Stimulated activated CD8-positive, alpha-beta memory T cell treated with anti-CD3 and anti-CD28 coated beads, Interleukin-12 subunit alpha, Interleukin-12 subunit beta, amount 100 ng/mL, for 1 hour (primary cell): ENCODE measurements at regions not wholly inside any gene's neighbourhood (a gene's known extent, or its start where the extent isn't known, plus 50 kb on each side); places are given as distances from the start of the nearest gene placed in this dataset.

ENCODE experiments used
- DNase-seq: peaks from one replicate; pipeline ENCODE4 v3.0.0-alpha.2; 2020; ENCODE audit warnings: low read depth

GRCh38 chr11:128036006-128036405, 551.4 kb downstream of the ETS1 start:
- no peak for DNase-seq

- DNase-seq, result peak; percentile 63
These were observed 555.7 kb downstream of the ETS1 start for GRCh38 chr11:128031538-128032134.

DNA sequence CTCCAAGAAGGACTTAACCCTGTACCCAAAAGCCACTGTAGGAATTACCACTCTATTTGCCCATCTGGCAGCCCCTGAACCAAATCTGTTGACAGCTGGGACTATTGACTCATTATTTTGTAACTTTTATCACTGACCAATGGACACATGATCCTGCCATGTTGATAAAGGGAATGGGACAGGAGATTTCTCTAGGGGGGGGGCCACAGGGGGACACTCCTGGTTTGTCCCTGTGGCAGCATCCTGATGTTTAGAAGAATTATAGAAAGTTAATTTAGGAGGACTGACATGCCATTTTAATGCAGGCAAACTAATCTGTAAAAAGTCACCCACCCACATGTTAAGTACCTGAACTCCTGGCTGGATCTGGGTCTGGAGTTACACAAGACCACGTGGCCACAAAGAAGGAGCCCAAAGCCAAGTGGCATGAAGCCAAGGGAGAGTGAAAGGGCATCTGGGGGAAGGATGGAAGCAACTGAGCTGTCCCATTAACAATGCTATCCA, 558.1 kb downstream of the ETS1 start:
- no peak for DNase-seq

DNA sequence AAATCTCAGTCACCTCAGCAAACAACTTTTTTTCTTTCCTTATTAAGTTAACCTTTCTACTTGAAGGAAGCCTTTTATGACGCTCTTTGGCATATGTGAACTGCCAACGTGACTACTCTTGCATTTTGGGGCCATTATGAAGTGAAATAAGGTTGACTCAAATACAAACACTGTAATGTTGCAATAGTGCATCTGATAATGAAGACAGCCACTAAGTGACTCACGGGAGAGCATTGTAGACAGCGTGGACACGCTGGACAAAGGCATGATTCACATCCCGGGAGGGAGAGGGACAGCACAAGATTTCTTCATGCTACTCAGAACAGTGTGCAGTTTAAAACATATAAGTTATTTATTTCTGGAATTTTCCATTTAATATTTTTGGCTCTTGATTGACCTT, 560.8 kb downstream of the ETS1 start:
- DNase-seq, result no peak

DNA sequence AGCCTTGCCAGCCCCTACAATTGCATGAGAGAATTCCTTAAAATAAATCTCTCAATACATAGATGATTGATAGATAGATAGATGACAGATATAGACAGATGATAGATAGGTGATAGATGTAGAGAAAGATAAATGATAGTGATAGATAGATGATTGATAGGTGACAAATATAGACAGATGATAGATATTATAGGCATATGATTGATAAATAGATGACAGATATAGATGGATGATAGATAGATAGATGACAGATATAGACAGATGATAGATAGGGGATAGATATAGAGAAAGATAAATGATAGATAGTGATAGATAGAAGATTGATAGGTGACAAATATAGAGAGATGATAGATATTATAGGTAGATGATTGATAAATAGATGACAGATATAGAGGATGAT, 564.6 kb downstream of the ETS1 start:
- DNase-seq, result no peak

DNA sequence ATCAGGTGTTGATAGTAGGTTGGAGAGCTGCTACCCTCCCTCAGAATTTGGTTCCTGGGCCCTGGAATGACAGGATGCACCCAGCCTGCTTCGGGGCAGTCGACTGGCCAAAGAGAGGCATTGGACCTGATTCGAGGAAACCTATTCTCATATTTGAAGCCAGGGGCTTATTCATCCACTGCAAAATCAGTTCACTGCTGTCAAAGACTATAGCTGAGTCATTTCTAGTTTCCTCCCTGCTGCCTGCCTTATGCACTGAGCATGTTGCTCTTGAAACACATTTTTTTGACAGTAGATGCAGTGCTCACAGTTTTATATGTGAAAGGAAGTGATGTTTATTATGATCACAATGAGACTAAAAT, 565.4 kb downstream of the ETS1 start:
- DNase-seq, result no peak

DNA sequence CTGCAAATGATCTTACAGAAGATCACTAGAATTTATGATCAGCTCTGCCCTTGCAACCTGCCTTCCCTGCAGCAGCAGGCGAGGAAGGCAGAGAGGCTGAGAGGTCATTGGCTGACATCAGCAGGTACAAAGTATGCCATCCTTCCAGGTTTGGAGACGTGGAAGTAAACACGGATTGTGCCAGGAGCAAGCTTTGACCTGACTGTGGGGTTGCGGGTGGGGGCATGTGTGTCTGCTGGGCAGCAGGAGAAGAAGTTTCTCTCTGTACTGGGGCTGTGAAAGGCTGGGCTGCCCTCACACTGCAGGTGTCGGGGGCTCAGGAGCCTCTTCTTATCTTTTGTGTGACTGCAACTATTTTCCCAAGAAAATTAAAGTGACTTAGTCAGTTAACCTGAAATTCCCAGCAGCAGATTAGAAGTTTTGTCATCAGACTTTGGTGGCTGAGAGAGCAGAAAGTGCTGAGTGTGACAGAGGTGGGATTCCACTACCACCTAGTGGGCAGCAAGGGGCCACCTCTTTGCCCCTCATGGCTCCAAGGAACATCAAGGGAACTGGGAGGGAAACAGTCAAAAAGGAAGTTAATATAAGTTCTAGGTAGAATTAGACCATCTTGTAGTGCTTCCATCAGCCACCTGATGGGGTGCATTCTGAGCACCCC, 565.9 kb downstream of the ETS1 start:
- no peak for DNase-seq

GRCh38 chr11:128018692-128019091, 568.7 kb downstream of the ETS1 start:
- DNase-seq, result no peak

GRCh38 chr11:128005562-128005961, 581.8 kb downstream of the ETS1 start:
- DNase-seq, result no peak

- no peak for DNase-seq
These were observed 588.9 kb downstream of the ETS1 start for GRCh38 chr11:127998421-127998820.

DNA sequence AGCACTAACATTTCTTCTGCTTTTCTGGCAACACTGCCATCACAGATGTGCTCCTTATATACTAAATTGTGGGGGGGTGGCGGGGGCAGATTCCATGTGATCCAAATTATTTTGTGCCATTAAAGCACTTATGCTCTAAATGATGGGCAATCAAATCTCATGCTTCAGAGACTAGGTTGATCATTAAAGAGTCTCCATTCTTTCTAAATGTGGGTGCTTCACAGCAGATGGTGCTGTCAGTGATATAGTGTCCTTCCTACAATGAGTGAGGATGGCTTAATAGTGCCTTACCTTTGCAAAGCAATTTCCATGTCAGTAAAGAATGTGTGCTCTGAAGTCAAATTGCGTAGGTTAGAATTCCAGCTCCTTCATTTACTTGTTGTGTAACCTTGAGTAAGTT, 589.8 kb downstream of the ETS1 start:
- DNase-seq, result no peak

- DNase-seq, result no peak
These were observed 590.5 kb downstream of the ETS1 start for GRCh38 chr11:127996825-127997224.

DNA sequence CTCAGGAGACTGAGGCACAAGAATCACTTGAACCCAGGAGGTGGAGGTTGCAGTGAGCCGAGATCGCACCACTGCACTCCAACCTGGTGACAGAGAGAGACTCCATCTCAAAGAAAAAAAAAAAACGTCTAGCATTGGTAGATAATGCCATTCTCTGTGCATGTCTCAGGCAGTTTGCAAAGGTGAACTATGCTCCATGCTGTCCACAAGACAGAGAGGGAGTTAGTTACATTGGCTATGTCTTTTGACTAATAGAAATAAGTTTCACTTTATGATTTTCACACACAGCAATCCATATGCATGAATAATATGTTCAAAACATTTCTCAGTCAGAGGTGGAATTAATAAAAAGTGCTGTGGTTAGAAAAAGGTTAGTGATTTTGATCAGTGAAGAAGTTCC, 591.4 kb downstream of the ETS1 start:
- no peak for DNase-seq

DNA sequence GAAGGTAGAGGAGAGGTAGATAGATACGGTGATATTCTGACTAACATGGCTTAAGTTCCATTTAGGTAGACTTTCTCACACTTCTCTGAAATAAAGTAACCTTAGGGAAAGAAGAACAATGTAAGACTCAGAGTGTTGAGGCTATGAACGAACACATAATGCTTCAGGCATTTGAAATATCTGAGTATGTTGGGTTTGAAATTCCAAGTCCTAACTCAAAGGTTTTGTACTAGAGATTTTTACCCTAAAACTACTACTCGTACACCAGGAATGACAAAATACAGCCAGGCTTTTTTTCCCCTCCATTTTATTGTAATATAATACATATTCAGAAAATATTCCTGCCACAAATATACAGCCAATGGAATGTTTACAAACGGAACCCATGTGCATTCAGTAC, 592.6 kb downstream of the ETS1 start:
- DNase-seq, result no peak

DNA sequence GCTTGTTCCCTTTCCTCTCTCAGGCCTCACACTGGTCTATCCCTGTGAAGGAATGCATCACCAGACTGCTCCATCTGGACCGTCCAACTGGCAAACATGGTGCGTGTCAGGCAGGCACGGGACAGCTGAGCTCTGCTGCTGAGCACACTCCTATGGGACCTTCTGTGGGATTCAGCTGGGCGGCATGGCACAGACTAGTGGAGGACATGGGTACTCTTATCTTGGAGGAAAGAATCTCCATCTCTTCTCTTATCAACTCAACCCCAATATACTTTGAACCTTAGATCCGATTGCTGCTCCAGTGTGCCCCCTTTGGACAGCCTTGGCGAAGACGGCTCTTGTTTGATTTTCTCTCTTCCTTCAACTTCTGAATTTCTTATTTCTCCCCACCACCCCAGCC, 593.6 kb downstream of the ETS1 start:
- DNase-seq, result no peak

- no peak for DNase-seq
These were observed 594.1 kb downstream of the ETS1 start for GRCh38 chr11:127993281-127993680.

GRCh38 chr11:127986073-127986472, 601.3 kb downstream of the ETS1 start:
- no peak for DNase-seq

- no peak for DNase-seq
These were observed 614.5 kb downstream of the ETS1 start for GRCh38 chr11:127972816-127973215.

- DNase-seq, result no peak
These were observed 615.9 kb downstream of the ETS1 start for GRCh38 chr11:127971448-127971847.

DNA sequence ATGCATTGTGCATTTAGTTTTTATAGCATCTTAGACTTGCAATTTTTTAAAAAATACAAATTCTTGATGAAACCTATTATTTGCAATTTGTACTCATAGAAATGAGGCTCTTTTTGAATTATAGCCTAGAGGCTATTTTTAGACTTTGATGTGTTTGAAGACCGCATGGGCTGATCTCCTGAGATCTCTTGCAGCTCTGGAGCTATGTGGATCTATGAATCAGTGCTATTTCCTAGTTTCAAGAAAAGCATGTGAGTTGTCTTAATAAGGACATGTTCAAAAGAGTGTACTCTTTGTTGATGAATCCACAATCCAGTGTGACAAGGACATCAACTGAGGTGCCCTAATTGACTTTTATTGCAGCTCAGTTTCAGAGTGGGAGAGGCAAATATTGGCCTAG, 620.5 kb downstream of the ETS1 start:
- DNase-seq, result no peak

DNA sequence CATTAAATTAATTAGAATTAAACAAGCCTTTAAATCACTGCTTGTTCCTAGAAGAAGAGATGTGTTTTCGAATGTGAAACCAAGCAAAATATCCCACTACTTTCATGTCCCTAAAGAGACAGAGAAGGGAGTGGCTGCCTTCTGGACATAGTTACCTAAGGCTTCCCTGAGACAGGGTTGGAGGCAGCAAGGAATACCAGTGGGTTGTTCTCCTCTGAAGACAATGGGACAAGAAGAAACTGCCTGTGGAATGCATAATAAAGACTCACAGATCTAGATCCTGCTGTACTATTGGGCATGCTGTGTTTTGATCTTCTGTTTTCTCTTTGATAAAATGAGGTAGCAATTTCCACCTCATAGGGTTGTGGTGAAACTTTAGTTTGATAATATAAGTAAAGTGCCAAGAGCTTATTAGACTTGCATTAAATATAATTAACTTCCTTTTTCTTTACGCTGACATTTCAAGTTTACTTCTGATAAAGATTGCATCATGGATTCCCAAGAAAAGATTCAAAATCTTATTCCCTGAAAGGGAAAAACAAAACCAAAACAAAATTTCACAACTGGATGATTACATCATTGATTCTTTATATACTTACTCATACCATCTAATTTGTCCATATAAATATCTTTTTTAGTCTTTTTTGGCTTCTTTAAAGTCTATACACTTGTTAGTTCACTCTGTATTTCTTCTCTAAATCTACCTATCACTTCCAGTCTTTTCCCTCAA, 621.3 kb downstream of the ETS1 start:
- DNase-seq, result no peak

DNA sequence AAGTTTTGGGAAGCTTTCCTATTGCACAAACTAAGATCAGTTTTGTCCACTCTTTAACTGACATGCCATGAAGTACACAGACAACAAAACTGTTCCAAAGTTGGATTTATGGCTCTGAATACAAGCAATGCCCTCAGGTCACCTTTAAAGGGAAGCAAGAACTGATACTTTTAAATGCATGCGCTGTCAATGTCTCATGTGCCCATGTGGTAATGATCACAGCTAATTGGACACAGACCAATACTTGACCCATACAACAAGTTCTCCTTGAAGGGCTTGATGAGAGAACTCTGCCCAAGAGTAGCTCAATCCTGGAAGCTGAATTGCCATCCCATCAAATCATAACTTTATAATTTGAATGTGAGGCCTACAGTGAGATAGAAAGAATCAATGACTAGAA, 624.9 kb downstream of the ETS1 start:
- no peak for DNase-seq

DNA sequence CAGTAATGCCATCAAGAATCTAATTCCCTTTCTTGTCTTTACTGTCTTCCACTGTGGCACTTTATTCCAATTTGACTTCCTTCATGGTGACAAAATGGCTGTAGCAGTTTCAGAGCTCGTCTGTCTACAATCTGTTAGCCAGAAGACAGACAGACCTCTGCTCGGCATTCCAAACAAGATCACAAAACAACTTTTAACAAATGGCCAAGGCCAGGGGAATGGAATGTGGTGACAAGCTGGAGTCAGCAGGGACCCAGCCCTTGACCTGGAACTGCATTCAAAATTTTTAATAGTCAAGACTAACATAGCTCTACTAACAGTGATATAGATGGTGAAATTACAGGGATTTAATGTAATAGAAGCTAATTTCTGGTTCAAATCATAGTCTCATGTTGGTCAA, 637.2 kb downstream of the ETS1 start:
- no peak for DNase-seq

DNA sequence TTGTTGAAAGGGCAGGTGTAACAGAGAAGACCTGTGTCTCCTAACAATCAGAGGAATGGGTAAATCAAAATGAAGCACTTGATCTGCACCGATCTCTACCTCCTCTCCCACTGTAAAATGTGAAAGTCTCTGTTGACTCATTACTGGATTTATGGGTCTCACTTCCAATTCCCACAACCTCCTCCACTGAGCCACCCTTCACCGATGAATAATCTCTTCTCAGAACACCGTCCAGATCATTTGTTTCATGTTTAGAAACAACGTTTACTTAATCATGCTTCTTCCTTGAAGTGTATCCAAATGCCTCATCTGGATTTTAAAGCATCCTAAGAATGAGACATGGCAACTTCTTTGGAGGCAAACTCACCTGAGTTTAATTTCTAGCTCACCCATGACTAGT, 643.6 kb downstream of the ETS1 start:
- no peak for DNase-seq
